GM20000 (cell line): ENCODE measurements at regions not wholly inside any gene's neighbourhood (a gene's known extent, or its start where the extent isn't known, plus 50 kb on each side); places are given as distances from the start of the nearest gene placed in this dataset.

Experiments
- DNase-seq: peaks from one replicate; pipeline ENCODE4 v3.0.0; 2012; ENCODE audit warnings: low spot score
- TF ChIP-seq, protein P1 (sequence below): IDR thresholded peaks from 2 replicates; pipeline ENCODE4 v1.5.1; 2012; ENCODE audit warnings: mild to moderate bottlenecking, control low read depth; ENCODE audit errors: extremely low read depth, missing control alignments

DNA sequence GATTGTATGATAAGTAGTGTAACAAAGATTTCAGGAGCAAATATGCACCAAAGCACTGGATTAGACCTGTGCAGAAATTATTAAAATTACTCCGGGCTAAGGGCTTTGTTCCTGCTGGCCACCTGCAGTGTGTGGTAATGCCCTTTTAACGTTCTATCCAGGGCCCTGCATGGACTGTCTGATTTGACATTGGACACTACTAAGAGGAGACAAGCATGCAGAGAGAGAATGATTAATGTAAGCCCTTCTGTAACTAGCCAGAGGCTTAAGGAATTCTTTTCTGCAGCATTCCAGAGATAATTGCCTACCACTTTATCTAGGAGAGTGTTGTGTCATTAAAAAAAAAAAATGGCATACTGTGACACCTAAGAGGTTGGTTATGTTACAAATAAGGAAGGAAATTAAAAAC is 117.0 kb downstream of the PCDH7 start:
- DNase-seq: no peak
- TF ChIP-seq, protein P1, sequence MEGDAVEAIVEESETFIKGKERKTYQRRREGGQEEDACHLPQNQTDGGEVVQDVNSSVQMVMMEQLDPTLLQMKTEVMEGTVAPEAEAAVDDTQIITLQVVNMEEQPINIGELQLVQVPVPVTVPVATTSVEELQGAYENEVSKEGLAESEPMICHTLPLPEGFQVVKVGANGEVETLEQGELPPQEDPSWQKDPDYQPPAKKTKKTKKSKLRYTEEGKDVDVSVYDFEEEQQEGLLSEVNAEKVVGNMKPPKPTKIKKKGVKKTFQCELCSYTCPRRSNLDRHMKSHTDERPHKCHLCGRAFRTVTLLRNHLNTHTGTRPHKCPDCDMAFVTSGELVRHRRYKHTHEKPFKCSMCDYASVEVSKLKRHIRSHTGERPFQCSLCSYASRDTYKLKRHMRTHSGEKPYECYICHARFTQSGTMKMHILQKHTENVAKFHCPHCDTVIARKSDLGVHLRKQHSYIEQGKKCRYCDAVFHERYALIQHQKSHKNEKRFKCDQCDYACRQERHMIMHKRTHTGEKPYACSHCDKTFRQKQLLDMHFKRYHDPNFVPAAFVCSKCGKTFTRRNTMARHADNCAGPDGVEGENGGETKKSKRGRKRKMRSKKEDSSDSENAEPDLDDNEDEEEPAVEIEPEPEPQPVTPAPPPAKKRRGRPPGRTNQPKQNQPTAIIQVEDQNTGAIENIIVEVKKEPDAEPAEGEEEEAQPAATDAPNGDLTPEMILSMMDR: no peak

DNA sequence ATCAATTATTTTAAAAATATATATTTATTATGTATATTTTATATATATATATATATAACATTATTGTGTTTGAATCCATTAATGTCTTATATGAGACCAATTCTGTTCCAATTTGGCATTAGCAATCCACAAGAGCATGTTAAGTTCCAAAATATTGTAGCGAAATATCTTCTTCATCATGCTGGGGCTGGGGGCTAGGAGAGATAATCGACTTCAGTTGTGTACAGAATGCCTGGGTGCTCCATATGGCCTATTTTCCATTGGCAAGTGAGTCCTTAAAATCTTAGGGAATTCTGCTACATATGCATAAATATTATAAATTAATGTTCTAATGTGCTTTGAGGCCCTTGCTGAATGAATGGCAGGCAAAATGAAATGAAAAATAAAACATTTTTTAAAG is 117.7 kb downstream of the PCDH7 start:
- no peak for DNase-seq
- TF ChIP-seq, protein P1: no peak

DNA sequence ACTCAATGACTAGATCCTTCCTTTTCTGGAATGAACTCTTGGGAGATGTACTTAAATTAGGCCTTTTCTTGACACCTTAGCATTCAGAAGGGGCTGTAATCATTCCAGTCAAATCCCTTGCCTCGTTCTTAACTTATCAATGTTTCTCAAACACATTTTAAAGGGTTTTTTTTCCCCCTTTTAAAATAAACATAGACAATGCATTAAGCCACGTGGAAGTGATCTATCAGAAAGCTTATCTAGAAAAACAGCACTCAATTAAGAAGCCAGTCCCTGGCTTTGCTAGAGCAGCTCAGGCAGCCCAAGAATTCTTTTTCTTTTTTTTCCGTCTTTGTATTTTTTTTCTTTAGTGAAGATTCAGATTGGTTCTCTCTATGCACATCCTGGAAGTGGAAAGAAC is 118.2 kb downstream of the PCDH7 start:
- no peak for DNase-seq

DNA sequence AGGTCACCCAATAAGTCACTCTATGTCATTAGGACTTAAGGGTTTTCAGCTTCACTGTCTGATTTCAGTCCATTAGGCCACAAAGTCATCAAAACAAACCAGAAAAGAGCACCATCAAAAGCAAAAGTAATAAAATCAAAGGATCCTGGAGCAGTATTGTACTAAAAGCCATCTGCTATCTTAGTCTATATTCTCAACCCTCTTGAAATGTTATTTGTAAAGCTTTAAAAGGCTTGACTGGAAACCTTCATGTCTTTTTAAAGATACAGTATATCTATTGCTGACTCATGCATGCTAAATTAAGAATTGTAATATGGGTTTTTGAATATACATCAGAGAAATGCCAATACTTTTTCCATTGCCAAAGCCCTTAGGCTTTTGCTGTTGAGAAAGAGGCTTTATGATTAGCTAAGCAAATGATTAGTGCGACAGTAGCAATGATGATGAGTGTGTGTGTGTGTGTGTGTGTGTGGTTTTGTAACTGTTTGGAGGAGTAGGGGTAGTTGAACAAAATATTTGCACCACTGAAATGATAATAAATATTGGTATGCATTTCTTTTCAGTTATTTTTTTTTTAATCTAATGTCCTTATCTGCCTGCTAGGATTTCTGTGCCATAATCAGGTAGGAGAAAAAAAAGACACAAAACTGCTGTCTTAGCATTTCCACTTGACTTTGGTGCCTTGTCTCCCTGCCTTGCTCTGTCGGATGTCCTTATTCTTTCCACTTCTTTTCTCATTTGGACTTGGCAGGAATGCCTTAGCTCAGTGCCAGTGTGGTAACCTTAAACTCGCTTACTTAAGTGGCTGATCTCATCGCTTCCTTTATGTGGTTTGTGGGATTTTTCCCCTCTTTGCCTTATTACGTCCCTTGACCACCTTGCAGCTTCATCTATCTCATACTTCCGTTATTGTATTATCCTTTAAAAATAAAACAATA is 119.7 kb downstream of the PCDH7 start:
- TF ChIP-seq, protein P1: no peak
- DNase-seq: no peak

More for the DNA sequence above, 118.2 kb downstream of the PCDH7 start:
- TF ChIP-seq, protein P1: no peak

DNA sequence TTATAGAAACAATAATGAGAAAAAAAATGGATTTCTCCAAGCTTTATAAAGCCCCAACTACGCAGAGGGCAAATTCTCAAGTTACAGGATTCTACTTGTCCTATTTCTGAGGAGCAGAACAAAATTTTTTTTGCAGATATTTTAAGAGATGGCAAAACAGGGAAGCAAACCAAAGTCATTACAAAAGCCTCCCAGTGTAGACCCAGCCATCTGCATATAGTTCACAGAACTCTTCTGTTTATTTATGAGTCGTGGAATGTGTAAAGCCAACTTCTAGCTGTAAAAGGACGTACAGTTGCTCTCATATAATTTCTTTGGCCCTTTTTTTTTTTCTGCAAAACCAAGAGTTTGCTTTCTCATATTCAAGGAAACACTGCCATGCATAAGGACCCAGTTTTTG is 120.4 kb downstream of the PCDH7 start:
- no peak for DNase-seq
- TF ChIP-seq, protein P1: no peak

DNA sequence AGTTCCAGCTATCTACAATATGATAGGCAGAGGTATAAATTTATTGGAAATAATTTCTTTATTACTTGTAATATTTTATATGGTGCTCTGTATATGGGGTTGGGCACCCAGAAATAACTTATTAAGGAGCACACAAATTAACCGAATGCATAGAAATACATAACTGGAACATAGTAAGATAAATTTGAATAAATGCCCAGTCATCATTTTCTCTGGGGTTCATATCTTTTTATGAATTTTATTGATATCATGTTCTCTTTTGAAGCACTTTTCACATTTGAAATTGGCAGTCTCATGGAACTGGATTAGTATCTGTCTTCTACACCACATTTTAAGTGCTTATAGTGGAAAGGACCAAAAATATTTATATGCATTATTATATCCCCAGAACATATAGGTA is 122.0 kb downstream of the PCDH7 start:
- no peak for DNase-seq
- TF ChIP-seq, protein P1: no peak

DNA sequence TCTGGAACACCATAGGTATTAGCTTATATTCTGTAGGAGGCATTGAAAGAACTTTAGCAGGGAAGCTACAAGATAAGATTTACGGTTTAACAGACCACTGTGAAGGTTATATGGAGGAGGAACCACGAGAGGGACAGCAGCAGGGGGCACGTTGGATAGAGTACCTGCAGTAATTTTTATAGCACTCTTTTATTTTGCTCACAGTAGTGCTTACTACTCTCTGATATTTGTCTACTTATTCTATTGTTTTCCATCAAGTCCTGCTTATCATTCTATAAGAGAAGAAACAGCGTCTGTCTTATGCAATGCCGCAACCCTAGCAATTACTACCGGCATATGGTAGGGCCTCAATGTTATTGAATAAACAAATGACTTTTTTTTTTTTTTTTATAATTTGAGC is 122.5 kb downstream of the PCDH7 start:
- TF ChIP-seq, protein P1: no peak
- DNase-seq: no peak
